ENCODE measurements at regions not wholly inside any gene's neighbourhood (a gene's known extent, or its start where the extent isn't known, plus 50 kb on each side); places are given as distances from the start of the nearest gene placed in this dataset.

- TF ChIP-seq CTCF (conservative IDR thresholded peaks at IDR 0.05 in 1 of 2, IDR thresholded peaks at IDR 0.05 in 1 of 2; ENCODE audit: extremely low read depth in 1 of 2, insufficient read depth in 1 of 2, low read depth in 1 of 2, low read length in 2 of 2) (no peak), EZH2 (IDR thresholded peaks at IDR 0.05; ENCODE audit: borderline replicate concordance, low read length) (no peak)
Measured at GRCh38 chrX:821327-822107, 190.9 kb downstream of the SHOX start.

All from mammary epithelial cell (primary cell).